ENCODE measurements at regions not wholly inside any gene's neighbourhood (a gene's known extent, or its start where the extent isn't known, plus 50 kb on each side); places are given as distances from the start of the nearest gene placed in this dataset.

DNA sequence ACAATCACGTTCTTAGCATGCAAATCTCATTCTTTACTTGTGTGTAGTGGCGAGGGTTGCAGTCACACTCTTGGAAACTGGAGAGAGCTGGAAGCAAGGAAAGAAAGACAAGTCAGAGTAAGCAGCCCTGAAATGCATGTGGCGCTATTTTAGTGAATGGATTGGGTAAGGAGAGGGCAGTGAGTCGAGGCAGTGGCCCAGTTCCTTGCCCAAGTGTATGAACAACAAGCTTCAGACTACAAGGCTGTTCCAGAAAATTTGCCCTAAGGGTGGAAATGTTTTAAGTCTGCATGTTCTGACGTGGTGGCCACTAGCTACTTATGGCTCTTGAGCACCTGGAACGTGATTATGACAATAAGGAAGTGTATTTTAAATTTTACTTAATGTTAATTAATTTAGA, 59.4 kb upstream of the PTPN3 start:
- no peak for DNase-seq
- H3K4me3 ChIP-seq = no peak overlapping the region
- 59 to 64% methylated on average over 6 of the region's 6 CpGs for WGBS, 2 donors
- no peak for ATAC-seq (ENCODE audit: low FRiP score in 2 of 2)
- H3K36me3 ChIP-seq = no peaks in the 10 kb centered on the region
- no peaks in the 10 kb centered on the region for H3K4me1 ChIP-seq
- no peak overlapping the region for H3K27ac ChIP-seq
- no peaks in the 10 kb centered on the region for H3K9me3 ChIP-seq
- no peaks in the 10 kb centered on the region for H3K27me3 ChIP-seq
- TF ChIP-seq EP300 (IDR thresholded peaks at IDR 0.05) (no peak), POLR2A (IDR thresholded peaks at IDR 0.05) (no peak), POLR2AphosphoS5 (IDR thresholded peaks at IDR 0.05) (no peak)
- TF ChIP-seq, protein P1, sequence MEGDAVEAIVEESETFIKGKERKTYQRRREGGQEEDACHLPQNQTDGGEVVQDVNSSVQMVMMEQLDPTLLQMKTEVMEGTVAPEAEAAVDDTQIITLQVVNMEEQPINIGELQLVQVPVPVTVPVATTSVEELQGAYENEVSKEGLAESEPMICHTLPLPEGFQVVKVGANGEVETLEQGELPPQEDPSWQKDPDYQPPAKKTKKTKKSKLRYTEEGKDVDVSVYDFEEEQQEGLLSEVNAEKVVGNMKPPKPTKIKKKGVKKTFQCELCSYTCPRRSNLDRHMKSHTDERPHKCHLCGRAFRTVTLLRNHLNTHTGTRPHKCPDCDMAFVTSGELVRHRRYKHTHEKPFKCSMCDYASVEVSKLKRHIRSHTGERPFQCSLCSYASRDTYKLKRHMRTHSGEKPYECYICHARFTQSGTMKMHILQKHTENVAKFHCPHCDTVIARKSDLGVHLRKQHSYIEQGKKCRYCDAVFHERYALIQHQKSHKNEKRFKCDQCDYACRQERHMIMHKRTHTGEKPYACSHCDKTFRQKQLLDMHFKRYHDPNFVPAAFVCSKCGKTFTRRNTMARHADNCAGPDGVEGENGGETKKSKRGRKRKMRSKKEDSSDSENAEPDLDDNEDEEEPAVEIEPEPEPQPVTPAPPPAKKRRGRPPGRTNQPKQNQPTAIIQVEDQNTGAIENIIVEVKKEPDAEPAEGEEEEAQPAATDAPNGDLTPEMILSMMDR (IDR thresholded peaks at IDR 0.05) = no peak

GRCh38 chr9:109558718-109559151, 60.6 kb upstream of the PTPN3 start:
- H3K4me1 ChIP-seq = no peaks in the 10 kb centered on the region
- 77 to 78% methylated on average over 5 of the region's 5 CpGs for WGBS, 2 donors
- DNase-seq (no peak), ATAC-seq (ENCODE audit: low FRiP score in 2 of 2) (no peak)
- no peaks in the 10 kb centered on the region for H3K9me3 ChIP-seq
- no peak overlapping the region for H3K27ac ChIP-seq
- TF ChIP-seq, protein P1 (IDR thresholded peaks at IDR 0.05) = no peak
- no peak for TF ChIP-seq POLR2A (IDR thresholded peaks at IDR 0.05)
- TF ChIP-seq EP300 (IDR thresholded peaks at IDR 0.05) = no peak
- TF ChIP-seq POLR2AphosphoS5 (IDR thresholded peaks at IDR 0.05) = no peak
- no peak overlapping the region for H3K4me3 ChIP-seq
- H3K27me3 ChIP-seq = no peaks in the 10 kb centered on the region
- H3K36me3 ChIP-seq = no peaks in the 10 kb centered on the region

GRCh38 chr9:109560470-109561132, 62.5 kb upstream of the PTPN3 start:
- H3K4me1 ChIP-seq = no peaks in the 10 kb centered on the region
- no peak overlapping the region for H3K27ac ChIP-seq
- no peaks in the 10 kb centered on the region for H3K36me3 ChIP-seq
- no peaks in the 10 kb centered on the region for H3K27me3 ChIP-seq
- DNase-seq (no peak), ATAC-seq (ENCODE audit: low FRiP score in 2 of 2) (no peak)
- TF ChIP-seq, protein P1 (IDR thresholded peaks at IDR 0.05) = no peak
- TF ChIP-seq POLR2A (IDR thresholded peaks at IDR 0.05) = no peak
- no peak for TF ChIP-seq POLR2AphosphoS5 (IDR thresholded peaks at IDR 0.05)
- no peak for TF ChIP-seq EP300 (IDR thresholded peaks at IDR 0.05)
- WGBS, 2 donors = 69 to 76% methylated on average over 9 of the region's 9 CpGs
- no peak overlapping the region for H3K4me3 ChIP-seq
- H3K9me3 ChIP-seq = no peaks in the 10 kb centered on the region

- no peak for ATAC-seq (ENCODE audit: low FRiP score in 2 of 2)
- no peak overlapping the region for H3K27ac ChIP-seq
These were observed 63.0 kb upstream of the PTPN3 start for GRCh38 chr9:109561137-109561536.

More at GRCh38 chr9:109561137-109561536, 63.0 kb upstream of the PTPN3 start:
- TF ChIP-seq EP300 (IDR thresholded peaks at IDR 0.05) (no peak), POLR2AphosphoS5 (IDR thresholded peaks at IDR 0.05) (no peak), POLR2A (IDR thresholded peaks at IDR 0.05) (no peak)
- TF ChIP-seq, protein P1 (IDR thresholded peaks at IDR 0.05) = no peak
- DNase-seq = no peak
- 63 to 67% methylated on average over 4 of the region's 4 CpGs for WGBS, 2 donors
- Histone ChIP-seq H3K36me3 (no peaks in the 10 kb centered on the region), H3K9me3 (no peaks in the 10 kb centered on the region), H3K27me3 (no peaks in the 10 kb centered on the region), H3K4me3 (no peak overlapping the region), H3K4me1 (no peaks in the 10 kb centered on the region)
